IMR-90 (cell line): ENCODE measurements at regions not wholly inside any gene's neighbourhood (a gene's known extent, or its start where the extent isn't known, plus 50 kb on each side); places are given as distances from the start of the nearest gene placed in this dataset.

Experiments
- ATAC-seq: fragments of 200-7000 bp; cut with Tn5 transposase; 2 replicates; pipeline ENCODE4 v1.9.1; 2020; ENCODE audit warnings: low read depth, mild to moderate bottlenecking, moderate library complexity
- BruUV-seq: library from RNA; stranded (reverse); fragments of 400-500 nt; replicated peaks from 2 replicates; lab custom pipeline; 2021; lab: Mats Ljungman, UMichigan
- CTCF ChIA-PET: fragments of 300-600 bp; formaldehyde crosslinking; extraction: SDS; loops from one replicate; lab custom pipeline; 2021; ENCODE audit warnings: antibody characterized with exemption; lab: Yijun Ruan, JAX
- POLR2A ChIA-PET: fragments of 300-600 bp; sonication (Branson Sonifier 250); formaldehyde crosslinking; loops from one replicate; lab custom pipeline; 2022; ENCODE audit warnings: antibody characterized with exemption; ENCODE audit not compliant: unreplicated experiment; lab: Charles Lee
- DNase-seq: peaks from one replicate; pipeline ENCODE4 v3.0.0; 2013
- H2AFZ ChIP-seq: replicated peaks from 2 replicates; pipeline ENCODE3; 2013; ENCODE audit warnings: low read length, mild to moderate bottlenecking; ENCODE audit not compliant: poor library complexity
- H2AK5ac ChIP-seq: 2 replicates; pipeline ENCODE4 v1.6.1; 2013; ENCODE audit warnings: low read depth, low read length, inconsistent platforms
- H2AK9ac ChIP-seq: replicated peaks from 2 replicates; pipeline ENCODE3; 2013; ENCODE audit warnings: mild to moderate bottlenecking, low read depth, low read length, moderate library complexity; ENCODE audit not compliant: poor library complexity
- H2BK120ac ChIP-seq: 2 replicates; pipeline ENCODE4 v1.6.1; 2013; ENCODE audit warnings: low read depth, low read length, inconsistent platforms
- H2BK15ac ChIP-seq: 3 replicates; pipeline ENCODE4 v1.6.1; 2013; ENCODE audit warnings: low read depth, low read length, inconsistent platforms
- H2BK20ac ChIP-seq: 2 replicates; pipeline ENCODE4 v1.6.1; 2013; ENCODE audit warnings: low read depth, mild to moderate bottlenecking, inconsistent platforms, low read length, moderate library complexity
- H2BK5ac ChIP-seq: 2 replicates; pipeline ENCODE4 v1.6.1; 2013; ENCODE audit warnings: mild to moderate bottlenecking, low read depth, low read length, inconsistent platforms; ENCODE audit not compliant: poor library complexity, severe bottlenecking
- H3K14ac ChIP-seq: replicated peaks from 2 replicates; pipeline ENCODE4 v1.6.1; 2013; ENCODE audit warnings: low read depth, low read length, inconsistent platforms
- H3K18ac ChIP-seq: 2 replicates; pipeline ENCODE4 v1.6.1; 2013; ENCODE audit warnings: low read depth, low read length, control low read depth
- H3K23ac ChIP-seq: 2 replicates; pipeline ENCODE4 v1.6.1; 2013; ENCODE audit warnings: low read depth, low read length, inconsistent platforms
- H3K27ac ChIP-seq: 2 replicates; pipeline ENCODE4 v1.5.1; 2013; ENCODE audit warnings: mild to moderate bottlenecking, control low read depth, low read length; ENCODE audit not compliant: insufficient read depth
- H3K27me3 ChIP-seq: 2 replicates; pipeline ENCODE4 v1.6.1; 2013; ENCODE audit warnings: low read length; ENCODE audit not compliant: control insufficient read depth, insufficient read depth
- H3K36me3 ChIP-seq: 2 replicates; pipeline ENCODE4 v1.6.1; 2013; ENCODE audit warnings: low read length, mixed read lengths; ENCODE audit not compliant: control insufficient read depth, insufficient read depth
- H3K4ac ChIP-seq: 2 replicates; pipeline ENCODE4 v1.6.1; 2013; ENCODE audit warnings: low read depth, low read length, inconsistent platforms
- H3K4me1 ChIP-seq: 2 replicates; pipeline ENCODE4 v1.6.1; 2013; ENCODE audit warnings: low read length, mixed read lengths; ENCODE audit not compliant: control insufficient read depth, insufficient read depth
- H3K4me2 ChIP-seq: 2 replicates; pipeline ENCODE4 v1.6.1; 2013; ENCODE audit warnings: low read depth, mild to moderate bottlenecking, control low read depth, low read length, moderate library complexity
- H3K4me3 ChIP-seq: 2 replicates; pipeline ENCODE4 v1.5.1; 2013; ENCODE audit warnings: low read depth, mild to moderate bottlenecking, control low read depth, low read length, moderate library complexity; ENCODE audit not compliant: insufficient read depth
- H3K56ac ChIP-seq: 2 replicates; pipeline ENCODE4 v1.6.1; 2013; ENCODE audit warnings: low read length, inconsistent platforms; ENCODE audit not compliant: insufficient read depth; ENCODE audit errors: extremely low read depth
- H3K79me1 ChIP-seq, 2 experiments: 2 replicates each; pipeline ENCODE4 v1.6.1; 2013; ENCODE audit warnings: low read length in 2 of 2, inconsistent platforms in 1 of 2, low read depth in 1 of 2
- H3K9ac ChIP-seq: 2 replicates; pipeline ENCODE4 v1.6.1; 2013; ENCODE audit warnings: low read depth, low read length, control low read depth
- H3K9me1 ChIP-seq: 2 replicates; pipeline ENCODE4 v1.6.1; 2013; ENCODE audit warnings: low read length, inconsistent platforms; ENCODE audit not compliant: insufficient read depth
- H3K9me3 ChIP-seq: 2 replicates; pipeline ENCODE4 v1.6.1; 2013; ENCODE audit warnings: low read length; ENCODE audit not compliant: control insufficient read depth, insufficient read depth
- H4K20me1 ChIP-seq: 2 replicates; pipeline ENCODE4 v1.6.1; 2013; ENCODE audit warnings: low read length, inconsistent platforms; ENCODE audit not compliant: insufficient read depth
- H4K5ac ChIP-seq: 2 replicates; pipeline ENCODE4 v1.6.1; 2013; ENCODE audit warnings: mild to moderate bottlenecking, low read depth, low read length, control low read depth
- H4K8ac ChIP-seq, 2 experiments: 2 replicates each; pipeline ENCODE4 v1.6.1; 2013; ENCODE audit warnings: low read depth in 2 of 2, low read length in 2 of 2, control low read depth in 1 of 2, inconsistent platforms in 1 of 2
- H4K91ac ChIP-seq: 2 replicates; pipeline ENCODE4 v1.6.1; 2013; ENCODE audit warnings: low read depth, low read length, inconsistent platforms; ENCODE audit not compliant: insufficient read depth
- BHLHE40 ChIP-seq: fragments of 150-350 bp; IDR thresholded peaks from 2 replicates; pipeline ENCODE4 v1.6.1; 2016; ENCODE audit warnings: mild to moderate bottlenecking, low read depth, low read length
- CEBPB ChIP-seq: IDR thresholded peaks from 2 replicates; pipeline ENCODE4 v1.6.1; 2012; ENCODE audit warnings: low read depth, low read length, improper control_type of control experiment
- CHD1 ChIP-seq: IDR thresholded peaks from 2 replicates; pipeline ENCODE4 v1.6.1; 2012; ENCODE audit warnings: low read depth, low read length, improper control_type of control experiment
- ELK1 ChIP-seq: fragments of 150-350 bp; IDR thresholded peaks from 2 replicates; pipeline ENCODE4 v1.6.1; 2016; ENCODE audit warnings: low read depth, mild to moderate bottlenecking, low read length, moderate library complexity, borderline replicate concordance
- FOS ChIP-seq: fragments of 150-350 bp; IDR thresholded peaks from 2 replicates; pipeline ENCODE4 v1.6.1; 2016; ENCODE audit warnings: low read depth, low read length
- MAFK ChIP-seq: IDR thresholded peaks from 2 replicates; pipeline ENCODE4 v1.6.1; 2012; ENCODE audit warnings: low read depth, low read length, improper control_type of control experiment
- MAZ ChIP-seq: IDR thresholded peaks from 2 replicates; pipeline ENCODE4 v1.6.1; 2012; ENCODE audit warnings: low read depth, mild to moderate bottlenecking, low read length, improper control_type of control experiment, moderate library complexity, borderline replicate concordance
- MXI1 ChIP-seq: IDR thresholded peaks from 2 replicates; pipeline ENCODE4 v1.6.1; 2012; ENCODE audit warnings: low read depth, mild to moderate bottlenecking, low read length, moderate library complexity, borderline replicate concordance
- NFE2L2 ChIP-seq: fragments of 150-350 bp; IDR thresholded peaks from 2 replicates; pipeline ENCODE4 v1.6.1; 2016; ENCODE audit warnings: low read depth, mild to moderate bottlenecking, low read length
- POLR2A ChIP-seq: IDR thresholded peaks from 2 replicates; pipeline ENCODE4 v1.6.1; 2012; ENCODE audit warnings: mild to moderate bottlenecking, low read depth, low read length
- RAD21 ChIP-seq: IDR thresholded peaks from 2 replicates; pipeline ENCODE4 v1.6.1; 2012; ENCODE audit warnings: low read length, improper control_type of control experiment
- RFX5 ChIP-seq: IDR thresholded peaks from 2 replicates; pipeline ENCODE4 v1.8.0; 2012; ENCODE audit warnings: low read depth, mild to moderate bottlenecking, low read length, moderate library complexity
- SMC3 ChIP-seq: fragments of 150-350 bp; IDR thresholded peaks from 2 replicates; pipeline ENCODE4 v1.6.1; 2016; ENCODE audit warnings: low read depth, mild to moderate bottlenecking, antibody characterized with exemption, low read length, moderate library complexity
- USF2 ChIP-seq: fragments of 150-350 bp; IDR thresholded peaks from 2 replicates; pipeline ENCODE4 v1.6.1; 2017; ENCODE audit warnings: mild to moderate bottlenecking, antibody characterized with exemption, low read length, low read depth
- WGBS, 2 experiments: methylation state at CpG; one replicate each; pipeline versions ENCODE4 v1.1.5 to v1.1.7; 2013; ENCODE audit warnings: missing lambda C conversion rate in 2 of 2; ENCODE audit not compliant: insufficient read length in 1 of 2; ENCODE audit errors: extremely low coverage in 2 of 2; 5-methylcytosine and 5-hydroxymethylcytosine counted together
- dilution Hi-C: fragments of 300-500 bp; cut with HindIII; formaldehyde crosslinking; loops from one replicate; pipeline ENCODE4 v1.14.3; 2018; ENCODE audit warnings: low sequenced_read_pairs; ENCODE audit not compliant: unreplicated experiment
- in situ Hi-C: fragments of 300-500 bp; cut with MboI; formaldehyde crosslinking; loops from 3 replicates; pipeline ENCODE4 v1.14.3; 2019; ENCODE audit warnings: low sequenced_read_pairs, inconsistent platforms, mixed read lengths
- intact Hi-C: fragments of 100-400 bp; cut with micrococcal nuclease; formaldehyde crosslinking; loops from 2 replicates; pipeline ENCODE4 v1.10.0; 2022
- TF ChIP-seq, protein P1 (sequence below): conservative IDR thresholded peaks from 2 replicates; pipeline ENCODE4 v1.5.1; 2012; ENCODE audit warnings: mild to moderate bottlenecking, low read depth, low read length, improper control_type of control experiment

GRCh38 chr6:113585246-113585645 lies 271.9 kb upstream of the MARCKS start:
- Histone ChIP-seq H2BK15ac (no peak overlapping the region), H3K9ac (no peak overlapping the region), H3K4me3 (no peak overlapping the region), H3K36me3 (no peaks in the 10 kb centered on the region), H3K14ac (no peak overlapping the region), H3K4ac (no peak overlapping the region), H3K56ac (no peak overlapping the region), H3K27me3 (no peaks in the 10 kb centered on the region; the same call in 1 of the 2 replicates), H3K79me1 (no peaks in the 10 kb centered on the region), H2AK5ac (no peak overlapping the region), H2AK9ac (no peak overlapping the region), H3K27ac (no peak overlapping the region), H3K9me3 (no peaks in the 10 kb centered on the region), H3K4me2 (no peak overlapping the region), H4K5ac (no peak overlapping the region), H2BK5ac (no peak overlapping the region), H3K18ac (no peak overlapping the region), H4K91ac (no peak overlapping the region), H3K23ac (no peak overlapping the region), H3K4me1 (no peaks in the 10 kb centered on the region), H4K8ac (no peak overlapping the region), H3K9me1 (peaks cover 3% of the 10 kb centered on the region; the same call in 1 of the 2 replicates), H2BK120ac (no peak overlapping the region), H2BK20ac (no peak overlapping the region), H2AFZ (no peak overlapping the region), H4K20me1 (no peaks in the 10 kb centered on the region)
- no peak for DNase-seq
- WGBS, 2 experiments: no CpG with 5 or more reads among the region's 2 CpGs
- intact Hi-C loops (no loop called here), dilution Hi-C loops (no loop called here), in situ Hi-C loops (no loop called here)
- no TSS peak for BruUV-seq
- TF ChIP-seq SMC3: no peak
- TF ChIP-seq BHLHE40: no peak
- no peak for TF ChIP-seq CHD1
- TF ChIP-seq USF2: no peak
- no peak for TF ChIP-seq RAD21
- TF ChIP-seq CEBPB: no peak
- no peak for TF ChIP-seq POLR2A
- TF ChIP-seq ELK1: no peak
- TF ChIP-seq NFE2L2: no peak
- TF ChIP-seq, protein P1, sequence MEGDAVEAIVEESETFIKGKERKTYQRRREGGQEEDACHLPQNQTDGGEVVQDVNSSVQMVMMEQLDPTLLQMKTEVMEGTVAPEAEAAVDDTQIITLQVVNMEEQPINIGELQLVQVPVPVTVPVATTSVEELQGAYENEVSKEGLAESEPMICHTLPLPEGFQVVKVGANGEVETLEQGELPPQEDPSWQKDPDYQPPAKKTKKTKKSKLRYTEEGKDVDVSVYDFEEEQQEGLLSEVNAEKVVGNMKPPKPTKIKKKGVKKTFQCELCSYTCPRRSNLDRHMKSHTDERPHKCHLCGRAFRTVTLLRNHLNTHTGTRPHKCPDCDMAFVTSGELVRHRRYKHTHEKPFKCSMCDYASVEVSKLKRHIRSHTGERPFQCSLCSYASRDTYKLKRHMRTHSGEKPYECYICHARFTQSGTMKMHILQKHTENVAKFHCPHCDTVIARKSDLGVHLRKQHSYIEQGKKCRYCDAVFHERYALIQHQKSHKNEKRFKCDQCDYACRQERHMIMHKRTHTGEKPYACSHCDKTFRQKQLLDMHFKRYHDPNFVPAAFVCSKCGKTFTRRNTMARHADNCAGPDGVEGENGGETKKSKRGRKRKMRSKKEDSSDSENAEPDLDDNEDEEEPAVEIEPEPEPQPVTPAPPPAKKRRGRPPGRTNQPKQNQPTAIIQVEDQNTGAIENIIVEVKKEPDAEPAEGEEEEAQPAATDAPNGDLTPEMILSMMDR: no peak
- TF ChIP-seq MAFK: no peak
- TF ChIP-seq MAZ: no peak
- TF ChIP-seq MXI1: no peak
- TF ChIP-seq FOS: no peak
- TF ChIP-seq RFX5: no peak
- ATAC-seq: no peak
- POLR2A ChIA-PET: no interaction called here
- CTCF ChIA-PET: no interaction called here
